GM18508 (cell line): ENCODE measurements at regions not wholly inside any gene's neighbourhood (a gene's known extent, or its start where the extent isn't known, plus 50 kb on each side); places are given as distances from the start of the nearest gene placed in this dataset.
"Not testable (repeated sequence)": the region's sequence is repeated elsewhere in the genome, so short reads cannot be mapped to it uniquely, and the experiment has no call there.

ENCODE experiments used
- ATAC-seq: cut with Tn5 transposase; IDR thresholded peaks from one replicate; pipeline ENCODE4 v1.9.1; 2021; ENCODE audit warnings: moderate number of reproducible peaks; ENCODE audit not compliant: insufficient read depth, unreplicated experiment

DNA sequence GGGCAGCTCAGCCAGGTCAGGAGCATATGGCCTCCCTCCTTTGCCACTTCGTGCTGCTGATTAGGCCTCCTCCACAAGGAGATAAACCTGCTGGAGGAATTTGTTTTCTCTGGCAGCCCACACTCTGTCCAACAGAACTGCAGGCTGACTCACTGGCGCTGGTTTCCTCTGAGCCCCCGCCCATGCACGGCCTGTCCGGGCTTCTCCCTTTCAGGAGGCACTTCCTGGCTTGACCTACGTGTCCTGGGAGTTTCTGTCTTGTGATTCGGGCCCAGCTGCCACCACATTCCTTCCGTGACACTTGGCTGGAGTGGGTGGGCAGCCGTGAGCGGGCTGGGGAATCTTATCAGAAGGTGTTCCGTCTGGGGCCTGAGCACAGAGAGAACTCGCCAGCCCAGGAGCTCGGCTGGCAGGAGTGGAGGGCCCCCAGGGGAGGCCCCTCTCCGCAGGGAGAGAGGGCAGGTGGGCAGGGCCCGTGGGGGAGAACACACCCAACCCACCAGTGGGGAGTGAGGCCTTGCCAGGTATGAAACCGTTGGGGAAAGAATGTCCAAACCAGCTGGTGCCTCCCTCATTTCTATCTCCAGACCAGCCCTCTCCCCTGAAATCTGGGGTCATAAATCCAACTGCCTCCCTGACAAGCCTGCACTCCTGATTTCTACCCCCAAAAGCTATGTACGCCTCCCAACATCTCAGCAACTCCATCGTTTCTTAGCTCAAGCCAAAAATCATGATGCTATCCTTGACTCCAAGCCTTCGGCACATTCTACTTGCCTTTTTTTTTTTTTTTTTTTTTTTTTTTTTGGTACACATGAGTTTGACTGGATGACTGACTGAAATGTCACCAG lies 110.6 kb upstream of the MEF2A start:
- ATAC-seq = no peak

DNA sequence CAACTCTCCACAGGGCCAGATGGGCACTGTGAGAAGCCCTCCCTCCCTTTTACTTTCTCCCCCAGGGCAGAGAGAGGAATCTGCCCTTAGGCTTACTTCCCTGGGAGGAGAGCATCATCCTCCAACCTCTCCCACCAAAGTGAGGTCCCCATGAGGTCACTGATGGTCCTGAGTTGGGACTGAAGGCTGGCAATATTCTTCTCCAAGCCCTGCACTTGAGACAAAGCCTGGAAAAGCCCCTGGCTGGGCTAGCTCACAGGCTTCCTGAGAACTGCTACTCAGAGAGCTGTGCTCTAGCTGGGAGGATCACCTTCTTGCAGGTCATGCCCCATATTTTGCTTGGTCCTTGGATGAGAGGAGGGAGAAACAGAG lies 110.0 kb upstream of the MEF2A start:
- ATAC-seq = no peak

DNA sequence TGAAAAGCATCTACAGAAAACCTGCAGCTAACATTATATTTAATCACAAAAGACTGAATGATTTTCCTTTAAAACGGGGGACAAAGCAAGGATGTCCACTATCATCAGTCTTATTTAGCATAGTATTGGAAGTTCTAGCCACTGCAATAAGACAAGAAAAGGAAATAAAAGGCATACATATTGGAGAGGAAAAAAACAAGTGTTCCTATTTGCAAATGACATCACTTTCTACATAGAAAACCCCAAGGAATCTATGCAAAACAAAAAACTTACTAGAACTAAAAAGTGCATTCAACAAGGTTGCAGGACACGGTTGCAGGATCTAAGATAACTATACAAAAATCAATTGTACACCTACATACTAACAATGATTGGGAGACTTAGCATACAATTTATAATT lies 101.6 kb upstream of the MEF2A start:
- ATAC-seq = no peak

DNA sequence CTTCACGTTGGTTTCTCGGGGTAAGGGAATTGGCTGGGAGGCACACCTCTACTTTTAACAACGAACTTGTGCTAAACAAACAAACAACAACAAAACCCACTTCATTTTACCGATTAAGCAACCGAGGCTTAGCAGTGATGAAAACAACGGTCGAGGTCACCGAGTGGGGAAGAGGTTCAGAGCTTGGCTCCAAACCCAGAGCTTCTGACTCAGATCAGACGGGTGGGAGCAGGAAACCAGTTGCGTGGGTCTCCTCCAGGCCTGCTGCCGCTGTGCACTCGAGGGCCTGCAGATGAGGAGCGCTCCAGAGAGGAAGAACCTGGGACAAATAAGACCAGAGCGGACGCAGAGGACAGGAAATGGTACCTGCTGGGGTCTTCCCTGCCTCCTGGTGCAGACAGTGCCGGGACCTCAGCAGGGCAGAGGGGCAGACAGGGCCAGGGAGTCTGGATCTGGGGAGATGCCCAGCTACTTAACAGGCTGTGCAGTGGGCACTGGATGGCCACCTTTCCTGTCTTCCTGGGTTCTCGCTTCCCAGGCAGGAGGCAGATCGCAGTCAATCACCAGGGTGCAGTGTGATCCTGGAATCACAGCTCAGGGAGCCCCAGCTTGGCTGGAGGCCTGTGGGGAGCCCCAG lies 99.0 kb upstream of the MEF2A start:
- ATAC-seq = no peak

DNA sequence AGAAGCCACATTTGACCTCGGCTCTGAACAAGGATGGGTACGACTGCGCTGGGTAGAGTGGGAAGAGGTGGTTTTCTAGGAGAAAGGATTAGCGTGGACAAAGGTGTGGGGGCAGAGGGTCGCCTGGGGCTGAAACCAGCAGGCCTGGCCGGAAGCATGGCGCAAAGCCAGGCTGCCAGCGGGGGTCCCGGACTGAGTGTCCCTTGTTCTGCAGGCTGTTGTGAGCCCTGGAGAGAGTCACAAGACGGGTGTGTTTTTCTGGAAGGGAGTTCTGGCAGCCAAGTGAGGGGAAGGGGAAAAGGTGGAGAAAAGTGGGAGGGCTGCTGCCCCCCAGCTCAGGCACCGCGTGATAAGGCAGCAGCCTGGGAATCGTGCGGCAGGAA lies 98.5 kb upstream of the MEF2A start:
- ATAC-seq = no peak

DNA sequence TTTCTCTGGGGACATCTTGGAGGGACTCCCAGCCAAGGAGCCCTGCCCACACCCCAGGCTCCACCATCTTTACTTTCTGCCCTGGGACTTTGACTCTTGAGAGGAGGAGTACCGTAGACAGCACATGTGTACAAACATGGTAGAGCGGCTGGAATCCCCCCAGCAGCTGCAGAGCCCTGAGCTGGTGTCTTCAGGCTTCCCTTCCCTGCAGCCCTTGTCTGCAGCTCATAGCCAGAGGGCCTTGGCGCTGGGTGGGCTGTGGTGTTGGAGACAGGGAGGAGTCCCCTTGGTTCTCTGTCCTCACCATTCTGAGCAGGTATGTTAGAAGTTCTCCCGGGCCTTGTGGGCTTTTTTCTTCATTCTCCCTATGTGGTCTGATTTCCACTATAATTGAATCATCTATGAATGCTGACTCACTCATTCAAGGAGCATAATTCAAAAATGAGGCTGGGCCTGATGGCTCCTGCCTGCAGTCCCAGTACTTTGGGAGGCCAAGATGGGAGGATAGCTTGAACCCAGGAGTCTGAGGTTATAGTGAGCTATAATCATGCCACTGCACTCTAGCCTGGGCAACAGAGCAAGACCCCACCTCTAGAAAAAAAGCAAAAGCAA lies 97.8 kb upstream of the MEF2A start:
- ATAC-seq = no peak

DNA sequence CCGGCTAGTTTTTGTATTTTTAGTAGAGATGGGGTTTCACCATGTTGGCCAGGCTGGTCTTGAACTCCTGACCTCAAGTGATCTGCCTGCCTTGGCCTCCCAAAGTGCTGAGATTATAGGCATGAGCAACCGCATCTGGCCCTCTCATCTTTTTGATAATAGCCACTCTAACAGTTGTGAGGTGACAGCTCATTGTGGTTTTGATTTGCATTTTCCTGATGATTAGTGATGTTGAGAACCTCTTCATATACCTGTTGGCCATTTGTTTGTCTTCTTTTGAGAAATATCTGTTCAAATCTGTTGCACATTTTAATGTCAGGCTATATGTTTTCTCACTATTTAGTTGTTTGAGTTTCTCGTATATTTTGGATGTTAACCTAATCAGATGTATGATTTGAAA lies 95.6 kb upstream of the MEF2A start:
- ATAC-seq = not testable (repeated sequence)

DNA sequence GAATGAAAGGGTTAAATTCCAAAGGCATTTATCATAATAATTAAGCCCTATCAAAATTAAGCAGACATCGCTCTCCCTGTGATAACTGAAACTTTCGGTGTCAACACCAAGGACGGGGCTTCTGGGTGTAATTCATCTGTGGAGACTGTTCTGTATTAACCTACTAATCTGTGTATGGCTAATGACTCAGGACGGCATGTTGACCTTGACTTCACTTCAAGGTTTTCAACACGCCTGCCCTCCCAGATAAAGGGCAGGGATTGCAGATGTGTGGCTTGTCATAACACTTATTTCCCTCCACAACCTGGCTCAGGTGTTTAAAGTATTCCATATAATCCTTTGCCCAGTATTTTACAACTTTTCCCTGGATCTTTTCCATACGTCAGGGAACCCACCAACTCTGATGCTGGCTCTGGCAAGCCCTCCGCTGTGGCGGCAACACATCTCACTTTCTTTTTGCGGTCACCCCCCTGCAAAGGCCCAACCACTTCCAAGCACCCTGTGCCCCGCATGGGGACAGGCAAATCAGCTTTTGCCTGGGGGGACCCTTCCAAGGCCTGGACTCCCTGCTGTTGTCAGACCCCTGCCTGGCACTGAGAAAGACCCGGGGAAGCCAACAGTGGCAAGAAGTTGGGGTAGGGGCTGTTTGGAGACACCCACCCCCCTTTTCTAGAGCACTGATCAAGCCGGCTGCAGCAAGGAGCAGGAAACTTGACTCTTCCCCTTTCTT lies 93.2 kb upstream of the MEF2A start:
- no peak for ATAC-seq

DNA sequence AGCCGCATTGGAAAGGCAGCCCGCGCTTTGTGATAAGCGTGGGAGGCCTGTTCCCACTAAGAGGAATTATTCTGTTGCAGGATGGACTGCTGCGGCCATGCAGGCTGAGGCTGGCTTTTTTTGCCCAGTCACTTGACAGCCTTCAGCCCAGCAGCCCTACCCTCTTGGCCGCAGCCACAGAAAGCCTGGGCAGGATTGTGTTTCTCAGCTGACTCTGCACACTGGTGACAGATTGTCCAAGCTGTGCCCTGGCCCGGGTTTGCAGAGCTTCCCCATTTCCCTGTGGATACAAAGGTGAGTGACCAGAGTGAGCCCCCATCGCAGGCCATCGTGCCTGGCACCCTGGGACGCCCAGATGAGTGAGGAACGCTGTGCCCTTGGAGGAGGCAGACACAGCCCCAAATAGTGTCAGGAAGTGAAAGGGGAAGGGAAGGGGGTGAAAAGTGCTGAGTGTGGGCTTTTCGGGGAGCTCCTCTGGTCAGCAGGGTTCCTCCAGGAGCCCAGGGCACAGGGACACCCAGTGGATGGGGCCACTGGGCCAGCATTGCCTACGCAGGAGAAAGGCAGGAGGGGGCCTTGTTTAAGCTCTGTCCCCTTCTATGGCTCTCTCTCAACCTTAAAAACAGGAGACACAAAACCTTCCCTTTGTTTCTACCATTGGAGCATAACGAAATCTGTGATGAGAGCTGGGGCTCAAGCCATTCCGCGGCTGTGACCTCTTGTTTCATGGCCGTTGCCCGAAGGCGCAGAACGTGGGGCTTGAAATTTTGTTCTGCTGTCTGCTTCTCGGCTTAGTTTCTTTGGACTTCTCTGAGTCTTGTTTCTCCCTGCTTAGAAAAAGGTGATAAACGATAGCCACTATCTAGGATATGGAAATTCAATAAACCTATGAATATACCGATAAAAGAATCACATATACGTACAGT lies 91.5 kb upstream of the MEF2A start:
- no peak for ATAC-seq

DNA sequence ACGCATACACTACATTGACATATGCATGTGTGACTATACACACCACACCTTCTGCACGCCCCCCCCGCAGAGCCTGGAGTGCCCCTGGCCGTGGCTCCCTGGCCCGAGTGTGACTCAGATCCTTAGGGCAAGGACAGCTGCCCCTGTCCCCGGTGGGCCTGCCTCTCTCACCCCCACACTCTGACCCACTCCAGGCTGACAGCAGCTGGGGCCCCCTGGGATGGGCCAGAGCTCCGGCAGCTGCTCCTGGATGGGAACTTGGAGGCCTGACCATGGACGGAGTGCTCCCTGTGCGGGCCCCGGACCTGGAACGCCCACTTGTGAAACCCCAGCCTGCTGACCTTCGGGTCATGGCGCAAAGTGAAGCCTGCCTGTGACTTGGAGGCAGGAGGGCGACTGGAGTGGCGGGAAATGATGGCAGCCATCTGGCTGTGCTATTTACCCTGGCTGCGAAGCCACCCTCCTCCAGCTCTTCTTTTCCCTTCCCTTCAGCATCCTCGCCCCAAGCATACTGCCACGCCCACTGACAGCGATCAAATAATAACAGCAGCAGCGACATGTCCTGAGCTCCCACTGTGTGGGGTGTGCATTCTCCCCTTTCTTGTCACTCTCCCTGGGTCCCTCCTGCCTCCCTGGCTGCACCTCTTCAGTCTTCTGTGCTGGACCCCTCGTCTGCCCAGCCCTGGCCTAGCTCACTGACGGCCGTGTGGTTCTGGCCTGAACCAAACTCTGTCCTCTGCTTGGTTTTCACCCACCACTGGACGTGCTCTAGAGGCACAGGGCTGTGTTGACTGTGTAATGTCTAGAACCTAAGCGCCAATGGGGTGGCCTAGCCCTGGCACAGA lies 90.7 kb upstream of the MEF2A start:
- no peak for ATAC-seq

DNA sequence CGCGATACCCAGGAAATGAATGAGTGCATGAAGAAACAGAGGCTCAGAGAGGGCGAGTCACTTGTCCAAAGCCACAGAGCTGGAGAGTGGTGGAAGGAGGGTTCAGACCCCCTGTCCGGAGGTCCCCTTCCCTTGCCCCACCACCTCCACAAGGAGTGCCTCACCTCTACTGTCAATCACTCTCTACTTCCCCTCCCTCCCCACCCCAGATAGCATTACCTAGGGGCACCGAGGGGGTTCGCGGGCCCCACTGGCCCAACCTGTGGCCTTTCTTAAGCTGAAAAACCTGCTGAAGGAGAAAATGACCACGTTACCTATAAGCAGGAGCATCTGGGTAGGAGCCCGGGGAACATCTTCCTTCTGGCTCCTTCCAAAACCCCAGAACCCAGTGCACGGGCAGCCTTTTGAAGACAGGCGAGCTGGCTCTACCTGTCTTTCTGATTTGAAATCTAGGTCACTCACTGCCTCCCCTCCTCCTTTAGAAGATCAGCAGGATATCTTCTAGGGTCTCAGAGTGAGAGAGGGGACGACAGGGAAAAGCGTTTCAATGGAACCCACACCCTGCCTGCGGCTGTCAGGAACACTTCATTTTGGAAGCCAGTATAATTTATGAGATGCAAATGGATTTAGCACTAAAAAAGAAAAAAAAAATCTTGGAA lies 89.9 kb upstream of the MEF2A start:
- ATAC-seq = no peak

DNA sequence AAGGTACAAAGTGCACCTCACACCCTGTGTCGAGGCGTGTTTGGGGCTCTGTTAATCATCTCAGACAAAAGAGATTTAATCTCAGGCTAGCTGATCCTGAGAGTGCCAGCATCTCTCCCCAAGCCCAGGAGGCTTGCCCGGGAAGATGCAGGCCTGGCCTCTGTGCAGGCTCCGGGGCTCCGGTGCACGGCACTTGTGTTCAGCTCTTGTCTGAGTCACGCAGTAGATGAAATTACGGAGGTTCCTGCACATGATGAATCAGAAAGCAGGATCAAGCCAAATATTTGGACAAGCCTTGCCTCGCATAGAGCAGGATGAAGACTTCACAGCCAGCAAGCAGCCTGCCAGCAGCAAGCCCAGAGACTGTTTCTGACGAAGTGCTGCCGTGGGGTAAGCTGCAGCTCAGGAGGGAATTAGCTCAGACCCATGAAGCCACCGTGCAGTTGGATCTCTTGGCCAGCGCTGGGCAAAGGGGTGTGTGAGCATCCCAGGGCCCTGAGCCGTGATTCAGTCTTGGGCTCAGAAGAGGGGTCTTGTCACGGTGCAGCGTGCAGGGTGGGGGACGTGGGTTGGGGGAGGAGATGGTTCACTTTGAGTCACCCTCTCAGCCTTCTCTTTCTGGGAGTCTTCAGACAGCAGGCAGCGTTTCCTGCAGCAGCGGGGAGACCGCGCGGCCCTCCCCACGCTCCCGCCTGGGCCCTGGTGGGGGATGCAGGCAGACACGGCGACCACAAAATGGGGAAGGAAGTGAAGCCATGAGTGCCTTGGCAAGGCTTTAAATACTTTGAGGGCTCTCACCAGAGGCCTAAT lies 89.2 kb upstream of the MEF2A start:
- ATAC-seq = no peak

DNA sequence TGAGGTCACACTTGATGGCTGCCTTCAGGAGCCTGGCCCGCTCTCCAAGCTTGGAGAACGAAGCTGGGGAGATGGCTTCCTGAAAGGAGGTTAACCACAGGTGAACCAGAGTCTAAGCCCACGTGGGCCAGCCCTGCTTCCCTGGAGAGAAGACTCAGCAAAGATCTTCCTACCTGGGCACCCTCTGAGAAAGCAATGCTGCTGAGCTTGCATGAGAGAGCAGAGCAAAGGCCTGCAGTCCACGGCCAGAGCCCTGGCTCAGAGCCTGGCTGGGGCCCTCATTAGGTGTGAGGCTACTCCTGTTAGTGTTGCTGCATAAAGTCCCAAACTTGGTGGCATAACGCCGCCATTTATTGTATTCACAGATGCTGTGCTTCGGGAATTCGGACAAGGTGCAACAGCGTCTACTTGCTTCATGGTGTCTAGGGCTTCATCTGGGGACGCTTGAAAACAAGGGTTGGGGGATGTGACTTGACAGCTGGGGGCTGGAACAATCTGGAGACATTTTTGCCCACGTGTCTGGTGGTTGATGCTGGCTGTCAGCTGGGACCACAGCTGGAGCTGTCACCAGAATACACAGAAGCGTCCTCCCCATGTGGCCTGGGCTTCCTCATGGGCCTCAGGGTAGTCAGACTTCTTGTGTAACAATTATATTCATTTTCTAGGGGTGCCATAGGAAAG lies 87.9 kb upstream of the MEF2A start:
- no peak for ATAC-seq

DNA sequence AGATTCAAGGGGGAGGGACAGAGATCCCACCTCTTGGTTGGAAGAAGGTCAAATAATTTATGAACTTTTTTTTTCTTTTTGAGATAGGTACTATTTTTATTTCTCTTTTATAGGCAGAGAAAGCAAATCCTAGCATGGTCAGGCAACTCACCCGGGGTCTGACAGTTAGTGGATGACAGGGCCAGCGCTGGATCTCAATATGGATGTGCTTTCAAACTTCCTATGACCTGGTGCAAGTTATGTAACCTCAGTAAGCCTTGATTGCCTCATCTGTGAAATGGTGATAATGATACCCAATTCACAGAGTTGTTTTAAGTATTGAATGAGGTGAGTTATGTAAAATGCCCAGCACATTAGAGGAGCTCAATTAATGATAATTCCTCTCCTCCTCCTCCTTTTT lies 86.8 kb upstream of the MEF2A start:
- ATAC-seq = no peak

DNA sequence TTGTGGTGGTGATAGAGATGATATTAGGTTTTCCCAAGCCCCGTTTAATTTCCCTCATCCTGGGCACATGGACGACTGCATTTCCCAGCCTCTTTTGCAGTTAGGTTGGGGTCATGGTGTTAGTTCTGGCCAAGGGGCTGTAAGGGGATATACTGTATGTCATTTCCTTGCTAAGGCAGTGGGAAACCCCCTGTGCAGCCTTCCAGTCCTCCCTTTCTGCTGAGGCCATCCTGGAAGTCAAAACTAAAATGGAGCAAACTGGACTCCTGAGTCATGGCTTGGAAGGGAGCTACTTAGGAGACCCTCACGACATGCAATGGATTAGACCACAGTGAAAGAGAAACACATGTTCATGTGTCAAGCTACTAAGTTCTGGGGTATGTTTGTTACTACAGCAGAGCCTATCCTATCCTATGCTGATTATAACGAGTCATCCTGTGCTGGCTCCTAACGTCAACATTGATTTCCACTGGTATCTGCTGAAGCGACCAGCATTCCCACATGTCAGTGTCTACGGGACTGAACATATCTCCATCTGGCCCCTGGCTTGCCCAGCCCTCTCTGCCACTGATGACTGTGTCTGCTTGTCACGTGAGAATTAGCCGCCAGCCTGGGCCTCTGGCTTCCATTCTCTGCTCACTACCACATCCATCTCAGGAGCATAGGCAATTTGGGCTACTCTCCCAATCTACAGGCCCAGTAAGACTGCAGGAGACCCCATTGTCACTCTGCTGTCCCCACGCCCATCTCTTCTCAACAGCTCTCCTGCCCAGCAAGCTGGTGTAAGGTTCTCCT lies 85.6 kb upstream of the MEF2A start:
- no peak for ATAC-seq

DNA sequence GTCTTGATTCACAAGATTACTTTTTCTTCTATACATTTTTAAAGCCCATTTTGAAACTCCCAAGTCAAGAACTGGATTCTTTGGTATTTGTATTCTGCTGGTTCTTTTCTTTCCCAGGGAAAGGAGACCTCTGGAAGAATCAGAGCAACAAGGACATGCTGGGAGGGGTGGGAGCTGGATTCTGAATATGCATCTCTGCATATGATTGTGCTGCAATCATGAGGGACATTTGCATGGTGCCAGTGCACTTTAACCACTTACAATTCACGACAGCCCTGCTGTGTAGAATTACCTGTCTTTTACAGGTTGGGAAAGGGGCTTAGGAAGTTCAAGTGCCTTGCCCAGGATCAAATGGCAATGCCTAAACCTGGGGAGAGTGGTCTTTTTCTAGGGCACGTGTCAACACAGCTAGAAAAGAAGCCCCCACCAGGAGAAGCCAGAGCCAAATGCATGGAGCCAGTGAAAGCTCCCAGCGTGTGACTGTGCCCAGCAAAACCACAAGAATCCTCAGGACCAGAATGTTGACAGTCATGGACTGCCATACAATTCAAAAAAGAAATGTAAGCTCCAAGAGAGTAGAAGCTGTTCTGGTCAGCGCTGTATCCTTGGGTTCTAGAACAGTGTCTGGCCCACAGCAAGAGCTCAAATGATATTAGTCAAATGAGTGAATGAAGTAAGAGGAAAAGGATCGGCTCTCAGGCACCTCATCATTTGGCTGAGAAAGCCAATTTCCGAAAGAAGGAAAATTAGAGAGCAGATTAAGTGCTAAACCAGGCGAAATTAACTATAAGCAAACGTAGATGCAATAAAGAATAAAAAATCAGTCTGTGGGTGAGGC lies 84.5 kb upstream of the MEF2A start:
- no peak for ATAC-seq
